ENCODE measurements at regions not wholly inside any gene's neighbourhood (a gene's known extent, or its start where the extent isn't known, plus 50 kb on each side); places are given as distances from the start of the nearest gene placed in this dataset.

DNA sequence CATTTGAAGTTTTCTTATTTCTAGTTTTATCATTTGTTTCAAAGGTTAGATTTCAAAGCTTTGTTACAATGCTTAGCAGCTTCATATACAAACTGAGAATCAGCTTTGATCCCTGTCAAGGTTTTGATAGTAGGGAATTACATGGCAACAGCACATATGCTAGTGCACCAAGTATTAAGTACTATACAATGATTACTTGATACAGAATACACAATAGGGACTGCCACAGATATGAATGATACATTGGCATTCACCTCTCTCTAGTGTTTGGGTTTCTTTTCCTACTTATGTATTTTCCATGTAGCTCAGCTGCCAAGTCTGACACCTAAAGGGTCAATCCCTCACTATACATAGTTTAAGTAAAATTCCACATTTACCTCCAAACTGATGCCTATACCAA is 344.0 kb downstream of the FAT4 start:
- in situ Hi-C loops (cut with HindIII; ENCODE audit: low sequenced_read_pairs) = no loop called here
- DNase-seq (ENCODE audit: low spot score) = no peak

DNA sequence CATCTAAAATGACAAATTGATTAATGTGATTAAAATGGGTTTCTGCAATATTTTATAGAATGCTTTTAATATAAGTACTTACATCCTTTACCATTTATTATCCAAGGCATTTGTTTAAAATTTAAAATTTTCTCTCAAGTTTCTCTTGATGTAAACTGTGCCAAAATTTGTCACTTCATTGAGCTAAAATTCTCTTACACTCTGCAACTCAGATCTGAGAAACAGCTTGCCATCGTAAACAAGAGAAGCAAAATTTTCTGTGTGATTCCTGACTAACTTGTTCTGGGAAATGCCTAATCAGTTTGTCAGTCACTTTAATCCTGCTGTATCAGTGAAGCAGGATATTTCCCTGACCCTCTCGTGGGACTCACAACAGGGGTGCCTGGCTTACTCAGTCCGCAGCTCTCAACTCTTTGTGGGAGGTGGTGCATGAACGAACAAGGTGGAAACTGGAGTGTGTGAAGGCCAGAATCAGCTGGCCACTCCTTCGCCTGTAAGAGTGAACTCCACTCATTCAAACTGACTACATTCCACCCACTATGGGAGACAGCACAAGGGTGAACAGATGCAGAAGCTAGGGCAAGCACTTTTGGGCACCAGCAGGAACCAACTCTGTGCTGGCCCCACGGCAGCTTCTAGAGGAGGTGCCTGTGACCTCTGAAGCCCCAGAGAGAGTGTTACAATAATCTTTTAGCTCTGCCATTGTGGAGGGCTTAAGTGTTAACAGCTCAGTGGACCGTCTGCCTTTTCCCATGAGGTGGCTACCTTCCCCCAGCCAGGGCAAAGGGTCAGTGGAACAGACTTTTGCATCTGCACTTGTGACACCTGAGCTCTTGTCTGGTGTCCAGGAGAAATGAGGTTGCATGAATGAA is 349.4 kb downstream of the FAT4 start:
- no peak for DNase-seq (ENCODE audit: low spot score)
- in situ Hi-C loops (cut with HindIII; ENCODE audit: low sequenced_read_pairs) = no loop called here

DNA sequence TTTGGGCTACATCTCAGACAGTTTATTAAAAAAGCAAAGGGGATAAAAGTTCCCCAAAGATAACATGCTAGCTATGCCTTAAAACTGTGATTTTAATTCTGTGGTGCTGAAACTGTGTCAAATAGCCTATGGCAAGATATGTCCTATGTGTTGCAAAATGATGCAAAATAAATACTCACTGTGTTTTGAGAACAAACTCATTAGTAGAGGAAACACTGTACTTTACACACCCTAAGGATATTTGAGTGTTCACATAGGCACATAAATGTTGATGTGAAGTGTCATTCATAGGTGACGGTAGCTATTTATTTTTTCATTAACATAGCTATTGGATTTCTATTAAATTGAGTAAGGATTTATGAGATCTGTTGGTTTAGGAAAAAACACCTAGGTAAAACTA is 351.9 kb downstream of the FAT4 start:
- in situ Hi-C loops (cut with HindIII; ENCODE audit: low sequenced_read_pairs) = no loop called here
- DNase-seq (ENCODE audit: low spot score) = no peak

DNA sequence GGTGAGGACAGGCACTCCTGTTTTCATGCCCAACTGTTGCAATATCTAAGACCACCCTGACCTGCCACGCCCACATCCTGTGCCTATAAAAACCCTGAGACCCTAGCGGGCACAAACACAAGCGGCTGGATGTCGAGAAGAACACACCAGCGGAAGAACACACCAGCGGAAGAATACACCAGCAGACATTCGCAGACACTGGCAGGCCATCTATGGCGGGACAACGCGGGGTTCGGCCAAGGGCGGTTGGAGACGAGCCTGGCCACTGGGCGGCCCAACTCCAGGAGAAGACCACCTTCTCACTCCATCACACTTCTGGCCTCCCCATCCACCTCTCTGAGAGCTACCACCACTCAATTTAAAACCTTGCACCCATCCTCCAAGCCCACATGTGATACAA is 361.4 kb downstream of the FAT4 start:
- in situ Hi-C loops (cut with HindIII; ENCODE audit: low sequenced_read_pairs) = no loop called here
- no peak for DNase-seq (ENCODE audit: low spot score)

DNA sequence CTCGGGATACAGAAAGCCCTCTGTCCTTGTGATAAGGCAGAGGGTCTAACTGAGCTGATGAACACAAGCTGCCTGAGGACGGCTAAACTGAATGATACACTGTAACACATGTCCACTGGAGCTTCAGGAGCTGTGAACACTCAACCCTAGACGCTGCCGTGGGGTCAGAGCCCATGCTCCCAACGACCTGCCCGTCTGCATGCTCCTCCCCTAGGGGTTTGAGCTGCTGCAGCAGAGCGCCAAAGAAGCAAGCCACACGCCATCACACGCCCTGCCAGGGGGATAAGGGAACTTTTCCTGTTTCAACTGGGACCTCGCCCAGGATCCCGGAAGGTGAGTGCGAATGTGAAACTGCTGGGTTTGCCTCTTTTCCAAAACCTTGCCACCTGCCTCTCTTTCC is 361.8 kb downstream of the FAT4 start:
- in situ Hi-C loops (cut with HindIII; ENCODE audit: low sequenced_read_pairs) = no loop called here
- DNase-seq (ENCODE audit: low spot score) = no peak

DNA sequence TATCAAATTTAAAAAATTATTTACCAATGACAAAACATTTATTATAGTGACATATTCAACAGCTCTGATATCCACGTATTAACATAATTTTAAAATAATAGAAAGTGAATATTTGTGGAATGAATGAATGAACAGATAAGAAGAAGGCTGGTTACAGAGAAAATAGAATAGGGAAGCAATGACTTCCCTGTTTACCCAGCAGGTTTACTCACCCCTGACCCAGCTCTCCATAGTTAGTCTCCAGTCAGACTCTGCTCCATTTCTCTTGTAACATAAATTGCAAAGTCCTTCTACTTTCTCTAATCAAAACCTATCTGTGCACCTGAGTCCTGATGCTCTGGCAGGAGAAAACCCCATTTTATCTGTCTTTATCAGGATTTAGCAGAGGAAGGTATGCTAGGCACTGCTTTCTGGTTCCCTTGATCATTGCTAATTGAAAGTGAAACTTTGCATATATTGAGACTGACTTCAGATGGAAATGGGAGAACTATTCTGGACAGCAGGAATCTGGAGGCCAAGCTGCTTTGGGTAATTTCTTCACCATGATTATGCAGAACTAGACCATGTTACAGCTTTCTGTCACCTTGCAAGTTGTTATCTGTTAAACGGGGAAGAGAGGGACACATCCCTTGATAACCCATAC is 363.0 kb downstream of the FAT4 start:
- in situ Hi-C loops (cut with HindIII; ENCODE audit: low sequenced_read_pairs) = no loop called here
- DNase-seq (ENCODE audit: low spot score) = no peak

DNA sequence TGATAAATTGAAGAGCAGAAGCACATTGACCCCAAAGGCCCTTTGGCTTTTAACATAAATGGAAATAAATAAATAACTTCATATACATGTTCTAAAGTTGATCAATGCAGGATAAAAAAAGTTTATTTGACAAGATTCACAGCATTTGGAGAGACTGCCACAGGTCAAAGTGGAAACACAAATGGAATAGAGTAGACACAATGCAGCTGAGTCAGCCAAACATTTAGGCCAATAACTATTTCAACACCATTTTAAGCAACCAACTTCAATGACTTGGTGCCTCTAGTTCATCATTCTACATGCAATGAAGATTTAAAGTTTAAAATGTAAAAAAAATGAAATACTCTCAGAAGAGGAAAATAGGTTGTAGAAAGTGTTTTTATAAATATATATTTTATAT is 365.2 kb downstream of the FAT4 start:
- no peak for DNase-seq (ENCODE audit: low spot score)
- in situ Hi-C loops (cut with HindIII; ENCODE audit: low sequenced_read_pairs) = no loop called here

DNA sequence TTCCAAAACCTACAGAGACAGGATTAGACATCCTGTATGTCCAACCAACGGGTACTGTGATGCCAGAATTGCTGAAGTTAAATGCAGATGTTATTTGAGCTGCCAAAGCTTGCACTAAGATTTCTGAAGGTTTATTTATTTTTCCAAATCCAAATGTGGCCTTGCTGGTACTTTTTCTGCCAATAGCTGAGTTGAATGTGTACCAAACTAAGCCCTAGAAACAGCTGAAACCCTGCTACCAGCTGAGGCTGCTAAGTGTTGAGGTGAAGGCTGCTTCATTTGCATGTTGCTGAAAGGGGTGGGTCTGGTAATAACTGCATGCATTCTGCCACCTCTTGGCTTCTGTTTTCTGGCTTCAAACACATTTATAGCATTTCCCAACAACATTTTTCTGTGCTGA is 366.5 kb downstream of the FAT4 start:
- no peak for DNase-seq (ENCODE audit: low spot score)
- in situ Hi-C loops (cut with HindIII; ENCODE audit: low sequenced_read_pairs) = no loop called here

DNA sequence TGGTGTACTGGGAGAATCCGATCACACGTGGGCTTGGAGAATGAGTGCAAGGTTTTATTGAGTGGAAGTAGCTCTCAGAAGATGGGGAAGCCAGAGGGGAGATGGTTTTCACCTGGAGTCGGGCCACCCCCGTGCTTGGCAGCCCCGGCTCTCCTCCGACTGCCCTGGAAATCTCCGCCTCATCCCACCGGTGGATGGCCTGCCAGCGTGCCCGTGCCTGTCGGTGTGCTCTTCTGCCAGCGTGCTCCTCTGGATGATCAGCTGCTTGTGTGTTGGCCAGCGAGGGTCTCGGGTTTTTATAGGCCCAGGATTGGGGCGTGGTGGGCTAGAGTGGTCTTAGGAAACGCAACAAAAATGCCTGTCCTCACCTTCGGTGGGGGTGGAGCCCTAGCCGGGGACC is 368.0 kb downstream of the FAT4 start:
- no peak for DNase-seq (ENCODE audit: low spot score)
- in situ Hi-C loops (cut with HindIII; ENCODE audit: low sequenced_read_pairs) = no loop called here

DNA sequence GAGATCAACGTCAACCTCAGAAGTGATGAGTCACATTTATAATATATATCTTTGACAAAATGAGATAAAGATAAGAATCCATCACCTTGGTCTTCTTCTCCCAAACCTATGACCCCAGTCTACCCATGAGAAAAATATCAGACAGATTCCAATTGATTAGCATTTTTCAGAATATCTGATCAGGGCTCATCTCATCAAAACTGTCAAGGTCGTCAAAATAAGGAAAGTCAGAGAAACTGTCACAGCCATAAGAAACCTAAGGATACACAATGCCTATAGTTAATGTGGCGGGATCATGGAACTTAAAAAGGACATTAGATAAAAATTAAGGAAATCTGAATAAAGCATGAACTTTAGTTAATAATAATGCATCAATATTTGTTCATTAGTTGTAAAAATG is 374.1 kb downstream of the FAT4 start:
- in situ Hi-C loops (cut with HindIII; ENCODE audit: low sequenced_read_pairs) = no loop called here
- no peak for DNase-seq (ENCODE audit: low spot score)

DNA sequence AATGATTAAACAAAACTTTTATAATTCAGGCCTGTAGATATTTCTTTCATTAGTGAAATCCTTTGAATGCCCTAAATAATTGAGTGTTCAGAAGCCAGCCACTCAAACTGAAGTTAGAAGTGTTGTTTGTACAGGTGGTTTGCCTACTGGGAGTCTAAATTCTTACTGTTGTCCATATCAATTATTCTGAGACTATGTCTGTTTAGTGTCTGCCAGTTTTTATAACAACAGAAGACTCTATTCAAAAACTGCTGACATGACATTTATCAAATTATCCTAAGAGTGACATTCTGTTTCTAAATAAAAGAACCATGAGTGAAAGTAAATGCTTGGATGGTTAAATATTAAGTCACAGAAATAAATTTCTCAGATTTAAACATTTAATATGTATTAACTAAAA is 375.1 kb downstream of the FAT4 start:
- DNase-seq (ENCODE audit: low spot score) = no peak
- in situ Hi-C loops (cut with HindIII; ENCODE audit: low sequenced_read_pairs) = no loop called here

DNA sequence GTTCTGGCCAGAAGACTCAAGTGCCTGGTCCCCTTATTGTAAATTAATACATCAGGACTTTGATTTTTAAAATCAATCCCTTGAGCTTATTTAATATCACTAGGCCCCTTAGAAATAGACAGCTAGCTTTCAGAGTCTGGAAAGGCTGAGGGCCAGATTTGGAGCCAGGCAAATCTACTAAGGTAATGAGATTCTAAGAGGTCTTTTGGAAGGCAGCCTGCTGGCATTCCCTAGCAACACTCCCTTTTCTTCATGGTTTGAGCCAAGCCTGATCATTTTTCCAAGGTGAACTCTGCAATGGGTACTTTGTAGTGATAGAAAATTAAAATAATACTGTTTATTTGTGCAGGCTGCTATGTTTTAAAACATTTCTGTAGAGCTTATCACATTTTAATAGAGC is 378.5 kb downstream of the FAT4 start:
- DNase-seq (ENCODE audit: low spot score) = no peak
- in situ Hi-C loops (cut with HindIII; ENCODE audit: low sequenced_read_pairs) = no loop called here

DNA sequence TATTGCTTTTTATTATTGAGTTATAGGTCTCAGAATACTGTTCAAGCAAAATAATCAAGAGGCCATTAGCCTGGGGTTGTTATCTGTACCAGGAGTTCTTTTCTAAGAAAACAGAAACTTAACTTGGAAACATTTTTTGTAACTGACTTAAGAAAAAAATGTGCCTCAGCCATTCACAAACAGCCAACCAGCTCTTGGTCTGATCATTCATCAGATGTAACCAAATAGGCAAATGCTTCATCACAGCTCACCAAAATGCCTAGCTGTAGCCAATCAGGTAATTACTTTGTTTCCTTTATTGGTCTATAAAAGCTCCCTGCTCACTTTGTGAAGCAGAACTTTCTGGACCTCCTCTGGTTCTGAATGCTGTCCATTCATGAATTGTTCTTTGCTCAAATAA is 387.7 kb downstream of the FAT4 start:
- in situ Hi-C loops (cut with HindIII; ENCODE audit: low sequenced_read_pairs) = no loop called here

DNA sequence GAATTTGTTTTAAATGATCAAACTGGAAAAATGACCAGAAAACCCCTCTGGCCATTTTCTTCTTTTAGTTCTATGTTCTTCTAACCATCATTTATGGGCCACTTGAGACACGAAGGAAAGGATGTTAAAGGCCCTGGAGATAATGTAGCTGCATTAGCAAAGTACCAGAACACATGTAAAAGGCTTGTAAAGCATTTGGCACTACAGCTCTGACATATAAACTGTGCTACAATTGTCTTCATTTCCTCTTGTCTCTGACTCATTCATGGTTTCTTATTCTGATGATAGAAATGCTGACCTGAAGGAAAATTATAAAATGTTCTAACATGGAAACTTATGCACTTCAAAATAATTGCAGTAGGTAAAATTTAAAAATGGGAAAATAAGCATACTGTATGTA is 388.7 kb downstream of the FAT4 start:
- in situ Hi-C loops (cut with HindIII; ENCODE audit: low sequenced_read_pairs) = no loop called here
- no peak for DNase-seq (ENCODE audit: low spot score)

More for the DNA sequence above, 387.7 kb downstream of the FAT4 start:
- DNase-seq (ENCODE audit: low spot score) = no peak

DNA sequence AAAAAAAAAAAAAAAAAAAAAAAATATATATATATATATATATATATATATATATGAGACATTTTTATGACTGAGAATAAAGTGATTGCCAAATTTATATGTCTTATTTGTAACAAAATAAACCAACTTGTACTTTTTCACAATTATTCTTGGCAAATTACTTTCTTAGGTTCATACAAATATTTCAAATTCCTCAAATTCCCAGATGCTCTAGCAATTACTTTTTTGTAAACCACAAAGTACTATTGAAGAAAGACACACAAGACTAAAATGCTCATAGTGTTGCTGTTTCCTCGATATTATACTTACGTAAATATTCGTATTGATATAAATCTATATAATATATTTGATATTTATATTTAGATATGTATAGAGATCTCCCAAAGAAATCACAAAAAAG is 390.0 kb downstream of the FAT4 start:
- no peak for DNase-seq (ENCODE audit: low spot score)
- in situ Hi-C loops (cut with HindIII; ENCODE audit: low sequenced_read_pairs) = no loop called here

DNA sequence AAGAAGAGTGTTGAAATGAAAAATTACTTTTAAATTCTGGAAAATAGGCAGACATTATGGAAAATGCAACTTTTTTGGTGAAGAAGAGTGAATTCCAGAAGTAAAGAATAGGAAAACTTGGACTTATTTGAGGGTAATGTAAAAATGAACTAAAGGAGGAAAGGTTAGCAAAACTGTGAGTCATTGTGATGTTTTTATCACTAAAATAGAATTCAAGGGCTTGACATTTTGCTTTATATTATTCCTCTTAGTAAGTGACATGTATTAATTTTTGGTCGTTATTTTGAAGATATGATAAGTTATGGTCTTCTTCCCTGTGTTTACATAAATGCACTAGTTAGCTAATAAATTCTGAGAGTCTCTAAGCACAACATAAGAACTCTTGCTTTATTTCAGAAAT is 390.9 kb downstream of the FAT4 start:
- in situ Hi-C loops (cut with HindIII; ENCODE audit: low sequenced_read_pairs) = no loop called here
- no peak for DNase-seq (ENCODE audit: low spot score)

DNA sequence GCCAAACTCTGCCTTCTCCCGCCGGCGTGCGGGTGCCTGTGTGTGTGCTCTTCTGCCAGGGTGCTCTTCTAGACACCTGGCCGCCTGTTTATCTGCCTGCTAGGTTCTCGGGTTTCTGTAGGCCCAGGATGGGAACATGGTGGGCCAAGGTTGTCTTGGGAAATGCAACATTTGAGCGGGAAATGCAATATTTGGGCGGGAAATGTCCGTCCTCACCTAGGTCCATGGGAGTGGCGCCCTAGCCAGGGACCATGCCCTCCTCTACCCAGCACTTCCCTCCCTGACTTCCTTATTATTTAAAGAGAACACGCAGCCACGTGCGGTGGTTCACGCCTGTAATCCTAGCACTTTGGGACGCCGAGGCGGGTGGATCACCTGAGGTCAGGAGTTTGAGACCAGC is 392.6 kb downstream of the FAT4 start:
- DNase-seq (ENCODE audit: low spot score) = no peak
- in situ Hi-C loops (cut with HindIII; ENCODE audit: low sequenced_read_pairs) = no loop called here

DNA sequence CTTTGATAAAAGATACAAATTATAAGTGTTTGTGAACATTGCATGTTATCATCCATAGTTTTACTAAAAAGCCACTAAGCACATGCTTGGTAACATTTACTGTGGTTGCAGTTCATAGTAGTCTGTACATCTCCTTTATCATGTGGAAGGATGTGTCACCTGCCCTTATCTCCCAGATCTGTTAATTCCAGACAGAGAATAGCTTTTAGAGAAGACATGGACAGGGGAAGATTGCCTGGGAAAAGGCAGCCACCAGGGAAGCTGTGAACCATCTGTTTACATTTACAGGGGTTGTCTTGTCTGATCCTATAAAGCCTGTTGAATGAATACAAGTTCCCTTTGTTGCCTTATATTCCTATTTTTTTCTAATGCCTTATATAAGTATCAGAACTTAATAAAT is 396.0 kb downstream of the FAT4 start:
- in situ Hi-C loops (cut with HindIII; ENCODE audit: low sequenced_read_pairs) = no loop called here
- DNase-seq (ENCODE audit: low spot score) = no peak

DNA sequence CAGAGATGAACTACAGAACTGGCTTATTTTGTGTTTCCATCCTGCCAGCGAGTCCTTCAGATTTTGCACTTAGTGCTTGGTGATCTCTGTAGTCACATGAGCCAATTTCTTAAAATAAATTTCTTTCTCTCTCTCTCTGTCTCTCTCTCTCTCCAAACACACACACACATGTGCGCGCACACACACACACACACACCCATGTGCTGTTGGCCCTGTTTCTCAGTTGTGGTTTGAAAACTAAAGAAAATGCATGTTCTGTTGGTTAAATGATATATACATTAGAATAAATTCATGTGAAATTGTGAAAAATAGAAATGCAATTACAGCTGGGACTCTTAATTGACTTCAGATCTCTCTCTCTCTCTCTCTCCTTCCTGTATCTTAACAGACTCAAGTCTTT is 399.3 kb downstream of the FAT4 start:
- DNase-seq (ENCODE audit: low spot score) = no peak
- in situ Hi-C loops (cut with HindIII; ENCODE audit: low sequenced_read_pairs) = no loop called here

DNA sequence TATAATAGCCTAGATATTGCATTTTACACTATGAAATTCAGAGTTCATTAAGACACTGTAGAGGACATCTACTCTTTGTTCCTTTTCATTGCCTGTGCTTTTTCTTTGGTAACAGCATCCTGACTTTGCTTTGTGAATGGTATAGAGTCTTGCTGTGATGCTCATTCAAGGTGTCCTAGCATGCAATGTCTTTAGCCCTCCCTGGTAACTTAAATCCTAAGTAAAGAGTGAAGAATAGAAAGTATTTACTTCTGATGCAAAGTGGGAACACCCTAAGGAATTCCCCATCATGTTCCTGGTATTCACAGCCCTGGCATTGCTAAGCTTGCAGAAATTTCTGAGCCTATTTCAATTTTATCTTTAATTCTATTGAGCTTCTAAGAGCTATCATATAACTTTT is 400.1 kb downstream of the FAT4 start:
- in situ Hi-C loops (cut with HindIII; ENCODE audit: low sequenced_read_pairs) = no loop called here
- DNase-seq (ENCODE audit: low spot score) = no peak

DNA sequence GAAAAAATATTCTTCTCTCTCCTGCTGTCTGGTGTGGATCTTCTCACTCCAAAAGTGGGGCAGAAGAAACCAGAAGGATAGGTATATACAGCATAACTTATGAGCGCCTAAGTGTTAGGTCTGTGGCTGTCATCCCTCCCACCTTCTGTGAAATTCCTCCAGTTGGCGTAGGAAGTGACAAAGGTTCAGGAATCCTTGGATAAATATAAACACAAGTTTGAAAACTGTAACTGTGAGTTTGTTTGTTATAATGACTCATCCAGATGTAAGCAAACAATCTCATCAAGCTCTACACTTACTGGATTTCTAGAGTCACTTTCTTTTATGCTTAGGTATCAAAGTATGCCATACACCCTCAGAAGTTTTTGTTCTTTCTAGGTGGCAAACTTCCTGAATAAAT is 405.2 kb downstream of the FAT4 start:
- in situ Hi-C loops (cut with HindIII; ENCODE audit: low sequenced_read_pairs) = no loop called here
- no peak for DNase-seq (ENCODE audit: low spot score)

Measured in G401 (cell line).